GM23338 (cell line): ENCODE measurements at regions not wholly inside any gene's neighbourhood (a gene's known extent, or its start where the extent isn't known, plus 50 kb on each side); places are given as distances from the start of the nearest gene placed in this dataset.

Experiments
- ATAC-seq: fragments of 200-7000 bp; cut with Tn5 transposase; 3 replicates; pipeline ENCODE4 v1.9.1; 2020
- DNase-seq: peaks from one replicate; pipeline ENCODE4 v3.0.0-alpha.2; 2015; ENCODE audit warnings: low spot score
- H2AFZ ChIP-seq: fragments of 200-600 bp; sonication (generic); 2 replicates; pipeline ENCODE4 v1.8.0; 2016; ENCODE audit warnings: antibody characterized with exemption, mild to moderate bottlenecking, moderate library complexity
- H3F3A ChIP-seq: fragments of 200-600 bp; sonication (generic); replicated peaks from 2 replicates; pipeline ENCODE4 v1.8.0; 2017; ENCODE audit warnings: antibody characterized with exemption, mixed run types, low read depth
- H3K27ac ChIP-seq: fragments of 200-600 bp; sonication (generic); 2 replicates; pipeline ENCODE4 v1.6.1; 2016; ENCODE audit warnings: low read depth
- H3K27me3 ChIP-seq: fragments of 200-600 bp; sonication (generic); 2 replicates; pipeline ENCODE4 v1.8.0; 2016; ENCODE audit warnings: mild to moderate bottlenecking, mixed run types, moderate library complexity; ENCODE audit not compliant: insufficient read depth
- H3K36me3 ChIP-seq: fragments of 200-600 bp; sonication (generic); 2 replicates; pipeline ENCODE4 v1.8.0; 2016; ENCODE audit warnings: mild to moderate bottlenecking; ENCODE audit not compliant: insufficient read depth
- H3K4me1 ChIP-seq: fragments of 200-600 bp; sonication (generic); 2 replicates; pipeline ENCODE4 v1.8.0; 2016; ENCODE audit warnings: mild to moderate bottlenecking, moderate library complexity; ENCODE audit not compliant: insufficient read depth
- H3K4me2 ChIP-seq: fragments of 200-600 bp; sonication (generic); 2 replicates; pipeline ENCODE4 v1.7.1; 2017; ENCODE audit warnings: mixed run types
- H3K4me3 ChIP-seq: fragments of 200-600 bp; sonication (generic); 2 replicates; pipeline ENCODE4 v1.6.1; 2016; ENCODE audit warnings: mixed run types
- H3K79me2 ChIP-seq: fragments of 200-600 bp; sonication (generic); replicated peaks from 2 replicates; pipeline ENCODE4 v1.8.0; 2017; ENCODE audit warnings: mild to moderate bottlenecking; ENCODE audit not compliant: insufficient read depth
- H3K9me2 ChIP-seq: fragments of 200-600 bp; sonication (generic); 2 replicates; pipeline ENCODE4 v1.8.0; 2017; ENCODE audit not compliant: insufficient read depth
- H4K20me1 ChIP-seq: fragments of 200-600 bp; sonication (generic); replicated peaks from 2 replicates; pipeline ENCODE4 v1.8.0; 2017; ENCODE audit warnings: mild to moderate bottlenecking; ENCODE audit not compliant: insufficient read depth
- H3K27ac Mint-ChIP-seq: 2 replicates; pipeline ENCODE4 v1.8.0; 2020; ENCODE audit warnings: inconsistent platforms, mild to moderate bottlenecking, moderate library complexity, mixed read lengths
- H3K27me3 Mint-ChIP-seq: 3 replicates; pipeline ENCODE4 v1.8.0; 2022; ENCODE audit warnings: low read depth, mild to moderate bottlenecking, moderate library complexity, mixed read lengths, inconsistent platforms; ENCODE audit not compliant: insufficient read depth, poor library complexity
- H3K36me3 Mint-ChIP-seq: 3 replicates; pipeline ENCODE4 v1.8.0; 2021; ENCODE audit warnings: low read depth, mild to moderate bottlenecking, inconsistent platforms, moderate library complexity, mixed read lengths
- H3K4me1 Mint-ChIP-seq: 3 replicates; pipeline ENCODE4 v1.8.0; 2020; ENCODE audit warnings: mild to moderate bottlenecking, inconsistent platforms, mixed read lengths
- H3K4me3 Mint-ChIP-seq: 3 replicates; pipeline ENCODE4 v1.8.0; 2021; ENCODE audit warnings: moderate library complexity, mild to moderate bottlenecking, inconsistent platforms, mixed read lengths
- H3K9me3 Mint-ChIP-seq: 3 replicates; pipeline ENCODE4 v1.8.0; 2020; ENCODE audit warnings: moderate library complexity, mild to moderate bottlenecking, inconsistent platforms, mixed read lengths
- CREB1 ChIP-seq: fragments of 250-450 bp; sonication (Bioruptor Pico); IDR thresholded peaks from 2 replicates; pipeline ENCODE4 v1.5.0; 2020; ENCODE audit warnings: low read depth, mild to moderate bottlenecking, moderate library complexity
- CTCF ChIP-seq, 2 experiments: fragments of 200-600 bp in 1 of 2; sonication (generic) in 1 of 2; conservative IDR thresholded peaks; 2 replicates each; pipeline versions ENCODE4 v1.5.1 to v1.6.1; 2016 to 2017; ENCODE audit warnings: antibody characterized with exemption in 2 of 2, low read depth in 2 of 2, mild to moderate bottlenecking in 2 of 2, moderate library complexity in 1 of 2
- ETS1 ChIP-seq: IDR thresholded peaks from 2 replicates; pipeline ENCODE4 v1.6.1; 2016; ENCODE audit warnings: antibody characterized with exemption
- EZH2 ChIP-seq: fragments of 200-600 bp; sonication (generic); IDR thresholded peaks from one replicate; pipeline ENCODE4 v1.8.0; 2017; ENCODE audit warnings: antibody characterized with exemption, mild to moderate bottlenecking, low read depth; ENCODE audit not compliant: unreplicated experiment
- EZH2phosphoT487 ChIP-seq: fragments of 200-600 bp; sonication (generic); IDR thresholded peaks from one replicate; pipeline ENCODE4 v1.8.1; 2018; ENCODE audit warnings: antibody characterized with exemption; ENCODE audit not compliant: unreplicated experiment
- JUNB ChIP-seq: IDR thresholded peaks from one replicate; pipeline ENCODE4 v1.6.1; 2016; ENCODE audit warnings: antibody characterized with exemption; ENCODE audit not compliant: unreplicated experiment
- NANOG ChIP-seq: IDR thresholded peaks from 2 replicates; pipeline ENCODE4 v1.6.1; 2016; ENCODE audit warnings: antibody characterized with exemption, borderline replicate concordance
- POLR2AphosphoS5 ChIP-seq: IDR thresholded peaks from 2 replicates; pipeline ENCODE4 v1.6.1; 2016; ENCODE audit warnings: antibody characterized with exemption, low read depth
- REST ChIP-seq: IDR thresholded peaks from one replicate; pipeline ENCODE4 v1.6.1; 2018; ENCODE audit warnings: antibody characterized with exemption; ENCODE audit not compliant: unreplicated experiment
- STAT1 ChIP-seq: IDR thresholded peaks from one replicate; pipeline ENCODE4 v1.6.1; 2016; ENCODE audit warnings: antibody characterized with exemption; ENCODE audit not compliant: unreplicated experiment
- ZNF114 ChIP-seq: fragments of 250-450 bp; sonication (Bioruptor Pico); IDR thresholded peaks from 2 replicates; pipeline ENCODE4 v1.5.0; 2020; ENCODE audit warnings: mild to moderate bottlenecking, moderate library complexity
- ZNF331 ChIP-seq: fragments of 250-450 bp; sonication (Bioruptor Pico); IDR thresholded peaks from 2 replicates; pipeline ENCODE4 v1.5.0; 2020; ENCODE audit warnings: low read depth, mild to moderate bottlenecking, moderate library complexity
- ZNF462 ChIP-seq: fragments of 250-450 bp; sonication (Bioruptor Pico); IDR thresholded peaks from 2 replicates; pipeline ENCODE4 v1.5.0; 2020; ENCODE audit warnings: mild to moderate bottlenecking, moderate library complexity

GRCh38 chr6:103154779-103155572 is 1704.7 kb downstream of the HACE1 start:
- no peak overlapping the region for H3K4me3 ChIP-seq
- Mint-ChIP-seq H3K9me3 (no peaks in the 10 kb centered on the region), H3K4me3 (no peak overlapping the region), H3K27ac (no peak overlapping the region), H3K36me3 (no peaks in the 10 kb centered on the region), H3K4me1 (no peaks in the 10 kb centered on the region), H3K27me3 (no peaks in the 10 kb centered on the region)
- H3K9me2 ChIP-seq, result no peaks in the 10 kb centered on the region
- TF ChIP-seq CTCF (conservative IDR thresholded peaks at IDR 0.05; ENCODE audit: low read depth in 2 of 2) (no peak), STAT1 (no peak), JUNB (no peak), ZNF462 (no peak), ETS1 (no peak), CREB1 (no peak), REST (no peak), POLR2AphosphoS5 (no peak), EZH2 (no peak), ZNF114 (no peak), EZH2phosphoT487 (no peak), ZNF331 (CRISPR knock-in tag) (no peak), NANOG (no peak)
- H2AFZ ChIP-seq, result no peak overlapping the region
- DNase-seq, result no peak
- H3K4me1 ChIP-seq, result 0 out of 2 replicates have a peak, but pooled peaks cover 4% of the 10 kb centered on the region
- H3K27me3 ChIP-seq, result no peaks in the 10 kb centered on the region
- no peak overlapping the region for H3K27ac ChIP-seq
- no peaks in the 10 kb centered on the region for H3K79me2 ChIP-seq
- no peak overlapping the region for H3K4me2 ChIP-seq
- H3F3A ChIP-seq, result no peaks in the 10 kb centered on the region
- no peaks in the 10 kb centered on the region for H3K36me3 ChIP-seq
- ATAC-seq, result no peak
- H4K20me1 ChIP-seq, result no peaks in the 10 kb centered on the region
